Activated naive CD8-positive, alpha-beta T cell treated with anti-CD3 and anti-CD28 coated beads for 36 hours (primary cell): ENCODE measurements at regions not wholly inside any gene's neighbourhood (a gene's known extent, or its start where the extent isn't known, plus 50 kb on each side); places are given as distances from the start of the nearest gene placed in this dataset.
"Not testable (repeated sequence)": the region's sequence is repeated elsewhere in the genome, so short reads cannot be mapped to it uniquely, and the experiment has no call there.

Experiments used
- DNase-seq: peaks from one replicate; pipeline ENCODE4 v3.0.0; 2021
- H3K27ac Mint-ChIP-seq: one replicate; pipeline ENCODE4 v1.8.0; 2022; ENCODE audit warnings: mild to moderate bottlenecking, moderate library complexity, mixed read lengths
- H3K27me3 Mint-ChIP-seq: one replicate; pipeline ENCODE4 v1.8.0; 2022; ENCODE audit warnings: mild to moderate bottlenecking, mixed read lengths
- H3K36me3 Mint-ChIP-seq: one replicate; pipeline ENCODE4 v1.8.0; 2021; ENCODE audit warnings: mild to moderate bottlenecking, mixed read lengths
- H3K4me1 Mint-ChIP-seq: one replicate; pipeline ENCODE4 v1.8.0; 2021; ENCODE audit warnings: mixed read lengths
- H3K4me3 Mint-ChIP-seq: one replicate; pipeline ENCODE4 v1.8.0; 2022; ENCODE audit warnings: mild to moderate bottlenecking, moderate library complexity, mixed read lengths
- H3K9me3 Mint-ChIP-seq: one replicate; pipeline ENCODE4 v1.8.0; 2022; ENCODE audit warnings: mixed read lengths

- DNase-seq, H3K9me3 Mint-ChIP-seq, H3K4me3 Mint-ChIP-seq, H3K27ac Mint-ChIP-seq, H3K27me3 Mint-ChIP-seq, H3K4me1 Mint-ChIP-seq, H3K36me3 Mint-ChIP-seq: not testable (repeated sequence)
Observed at GRCh38 chr9:75690551-75690950, 199.9 kb upstream of the PCSK5 start.

- H3K27me3 Mint-ChIP-seq = no peaks in the 10 kb centered on the region
- peaks cover 4% of the 10 kb centered on the region for H3K4me1 Mint-ChIP-seq
- H3K27ac Mint-ChIP-seq = no peak overlapping the region
- no peaks in the 10 kb centered on the region for H3K36me3 Mint-ChIP-seq
- DNase-seq = no peak
- H3K9me3 Mint-ChIP-seq = no peaks in the 10 kb centered on the region
- H3K4me3 Mint-ChIP-seq = no peak overlapping the region
Observed at GRCh38 chr9:75691408-75691807, 199.1 kb upstream of the PCSK5 start.

- no peaks in the 10 kb centered on the region for H3K36me3 Mint-ChIP-seq
- no peaks in the 10 kb centered on the region for H3K27me3 Mint-ChIP-seq
- no peak for DNase-seq
- no peaks in the 10 kb centered on the region for H3K9me3 Mint-ChIP-seq
- no peak overlapping the region for H3K27ac Mint-ChIP-seq
- H3K4me1 Mint-ChIP-seq = peaks cover 4% of the 10 kb centered on the region
- H3K4me3 Mint-ChIP-seq = no peak overlapping the region
Observed at GRCh38 chr9:75692309-75692708, 198.2 kb upstream of the PCSK5 start.

DNA sequence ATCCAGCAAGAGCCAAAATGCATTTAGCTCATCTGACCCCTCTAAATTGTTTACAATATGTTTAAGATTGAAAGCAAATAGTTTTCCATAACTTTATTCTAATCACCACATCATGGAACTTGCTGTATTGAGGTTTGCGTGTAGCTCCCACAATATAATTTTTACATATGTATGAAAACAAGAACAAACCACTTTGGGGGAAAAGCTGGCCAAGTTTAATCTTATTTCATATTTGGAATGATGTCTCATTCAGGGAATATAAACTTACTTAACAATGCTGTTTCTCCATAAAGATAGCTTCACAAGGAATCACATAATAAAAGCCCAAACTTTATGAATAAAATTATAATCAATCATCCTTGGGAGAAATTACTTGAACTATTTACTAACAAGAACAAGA lies 194.6 kb upstream of the PCSK5 start:
- H3K9me3 Mint-ChIP-seq = no peaks in the 10 kb centered on the region

GRCh38 chr9:75699017-75699416 lies 191.5 kb upstream of the PCSK5 start:
- no peak for DNase-seq
- Mint-ChIP-seq H3K9me3 (peaks cover 4% of the 10 kb centered on the region), H3K27me3 (no peaks in the 10 kb centered on the region), H3K4me1 (no peaks in the 10 kb centered on the region), H3K4me3 (no peak overlapping the region), H3K27ac (no peak overlapping the region), H3K36me3 (no peaks in the 10 kb centered on the region)

More for the DNA sequence above, 194.6 kb upstream of the PCSK5 start:
- Mint-ChIP-seq H3K27me3 (no peaks in the 10 kb centered on the region), H3K27ac (no peak overlapping the region), H3K4me3 (no peak overlapping the region), H3K4me1 (peaks cover 4% of the 10 kb centered on the region), H3K36me3 (no peaks in the 10 kb centered on the region)
- DNase-seq = no peak

DNA sequence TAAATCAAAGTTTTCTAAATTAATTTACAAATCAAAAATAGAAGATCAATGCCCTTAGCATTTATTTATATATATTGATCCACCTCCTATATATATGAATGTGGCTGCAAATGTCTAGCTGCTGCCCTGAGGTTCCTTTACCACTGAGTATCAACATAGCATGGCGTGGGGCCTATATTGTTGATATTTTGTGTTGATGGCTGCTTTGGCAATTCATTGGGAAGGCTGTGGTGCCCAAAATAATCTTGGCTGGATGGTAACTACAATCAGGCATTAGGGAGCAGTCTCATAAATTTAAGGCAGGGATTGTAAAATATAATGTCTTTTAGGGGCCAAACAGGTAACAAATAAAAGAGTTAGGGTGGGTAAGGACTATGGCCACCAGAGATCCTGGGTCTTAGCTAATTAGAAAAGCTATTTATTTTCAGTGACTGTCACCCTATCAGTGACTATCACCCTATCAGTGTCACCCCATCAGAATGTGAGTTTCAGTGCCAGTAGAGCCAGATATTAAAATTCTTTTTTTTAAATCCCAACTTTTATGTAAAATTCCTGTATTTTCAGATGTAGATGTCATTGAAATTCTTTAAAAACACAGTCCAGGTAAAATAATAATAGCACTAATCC lies 190.7 kb upstream of the PCSK5 start:
- Mint-ChIP-seq H3K36me3 (no peaks in the 10 kb centered on the region), H3K27me3 (no peaks in the 10 kb centered on the region), H3K4me3 (no peak overlapping the region), H3K4me1 (no peaks in the 10 kb centered on the region), H3K27ac (no peak overlapping the region), H3K9me3 (peaks cover 4% of the 10 kb centered on the region)
- no peak for DNase-seq

DNA sequence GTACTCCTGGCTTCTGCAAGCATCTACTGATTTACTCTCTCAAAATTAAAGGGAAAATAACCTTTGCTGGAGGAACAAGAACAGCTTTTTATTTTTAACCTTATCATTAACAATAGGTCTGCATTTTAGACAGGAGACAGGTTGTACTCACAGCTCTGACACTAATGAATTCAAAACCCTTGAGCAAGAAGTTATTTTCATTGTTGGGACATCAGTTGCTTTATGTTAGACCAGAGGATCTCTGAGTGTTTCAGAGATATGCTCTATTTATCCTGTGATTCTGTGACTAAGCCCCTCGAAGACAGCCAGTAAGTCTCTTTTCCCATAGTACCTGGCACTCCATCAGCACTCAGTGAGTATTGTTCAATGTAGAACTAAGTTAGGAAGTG lies 190.2 kb upstream of the PCSK5 start:
- no peak for DNase-seq
- H3K27me3 Mint-ChIP-seq = no peaks in the 10 kb centered on the region
- no peak overlapping the region for H3K27ac Mint-ChIP-seq
- no peak overlapping the region for H3K4me3 Mint-ChIP-seq
- H3K36me3 Mint-ChIP-seq = no peaks in the 10 kb centered on the region
- peaks cover 4% of the 10 kb centered on the region for H3K9me3 Mint-ChIP-seq
- H3K4me1 Mint-ChIP-seq = no peaks in the 10 kb centered on the region

DNA sequence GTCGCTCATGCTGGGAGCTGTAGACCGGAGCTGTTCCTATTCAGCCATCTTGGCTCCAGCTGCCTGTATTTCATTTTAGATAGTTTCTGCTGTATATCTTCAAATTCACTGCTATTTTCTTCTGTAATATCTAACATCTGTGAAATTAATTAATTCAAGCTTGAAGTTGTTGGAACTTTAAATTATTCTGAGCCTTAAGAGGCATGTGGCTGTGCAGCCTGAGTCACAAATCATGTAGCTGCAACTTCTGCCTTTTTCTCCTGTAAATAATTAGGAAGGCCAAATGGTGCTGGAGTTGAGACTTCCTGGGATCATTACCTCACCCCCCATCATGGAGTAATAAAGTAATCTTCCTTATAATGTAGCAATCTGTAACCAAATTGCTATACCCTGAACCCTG lies 183.3 kb upstream of the PCSK5 start:
- no peak for DNase-seq
- Mint-ChIP-seq H3K4me3 (no peak overlapping the region), H3K27me3 (peaks cover 7% of the 10 kb centered on the region), H3K27ac (no peak overlapping the region), H3K36me3 (no peaks in the 10 kb centered on the region), H3K4me1 (no peaks in the 10 kb centered on the region), H3K9me3 (peaks cover 4% of the 10 kb centered on the region)

- Mint-ChIP-seq H3K4me1 (no peaks in the 10 kb centered on the region), H3K27me3 (peaks cover 7% of the 10 kb centered on the region), H3K4me3 (no peak overlapping the region), H3K9me3 (no peaks in the 10 kb centered on the region), H3K36me3 (no peaks in the 10 kb centered on the region), H3K27ac (no peak overlapping the region)
- DNase-seq = no peak
Observed at GRCh38 chr9:75709698-75710097, 180.8 kb upstream of the PCSK5 start.

GRCh38 chr9:75712700-75713099 lies 177.8 kb upstream of the PCSK5 start:
- no peaks in the 10 kb centered on the region for H3K4me1 Mint-ChIP-seq
- H3K4me3 Mint-ChIP-seq = no peak overlapping the region
- DNase-seq = no peak
- H3K36me3 Mint-ChIP-seq = no peaks in the 10 kb centered on the region
- H3K27me3 Mint-ChIP-seq = peaks cover 7% of the 10 kb centered on the region
- no peaks in the 10 kb centered on the region for H3K9me3 Mint-ChIP-seq
- H3K27ac Mint-ChIP-seq = no peak overlapping the region

GRCh38 chr9:75713335-75713734 lies 177.1 kb upstream of the PCSK5 start:
- Mint-ChIP-seq H3K9me3 (no peaks in the 10 kb centered on the region), H3K27me3 (peaks cover 7% of the 10 kb centered on the region), H3K36me3 (no peaks in the 10 kb centered on the region), H3K4me3 (no peak overlapping the region), H3K27ac (no peak overlapping the region), H3K4me1 (no peaks in the 10 kb centered on the region)
- DNase-seq = no peak

- Mint-ChIP-seq H3K4me3 (no peak overlapping the region), H3K27ac (no peak overlapping the region), H3K36me3 (no peaks in the 10 kb centered on the region), H3K9me3 (no peaks in the 10 kb centered on the region), H3K27me3 (peaks cover 9% of the 10 kb centered on the region), H3K4me1 (no peaks in the 10 kb centered on the region)
- DNase-seq = no peak
Observed at GRCh38 chr9:75715360-75715759, 175.1 kb upstream of the PCSK5 start.

DNA sequence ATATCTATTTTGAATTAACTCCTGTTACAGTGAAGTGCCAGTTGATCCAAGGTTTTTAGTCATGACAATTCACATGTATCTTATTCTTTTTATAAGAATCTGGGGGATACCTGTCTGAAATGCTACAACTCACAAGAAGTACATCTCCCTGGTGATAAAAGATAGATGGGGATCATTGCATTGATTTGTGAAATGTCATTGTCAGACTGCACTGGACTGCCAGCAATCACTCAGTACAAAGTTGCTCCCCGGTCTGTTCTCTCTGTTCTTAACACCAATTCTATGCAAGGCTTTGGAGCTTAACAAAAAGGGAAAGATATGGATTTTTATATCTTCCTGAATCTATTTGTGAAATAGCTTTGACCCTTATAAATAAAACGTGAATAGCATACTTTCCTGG lies 171.8 kb upstream of the PCSK5 start:
- DNase-seq = no peak
- Mint-ChIP-seq H3K27ac (no peak overlapping the region), H3K27me3 (peaks cover 6% of the 10 kb centered on the region), H3K9me3 (no peaks in the 10 kb centered on the region), H3K4me3 (no peak overlapping the region), H3K36me3 (no peaks in the 10 kb centered on the region), H3K4me1 (no peaks in the 10 kb centered on the region)

GRCh38 chr9:75728391-75728790 lies 162.1 kb upstream of the PCSK5 start:
- Mint-ChIP-seq H3K4me3 (no peak overlapping the region), H3K4me1 (no peaks in the 10 kb centered on the region), H3K36me3 (no peaks in the 10 kb centered on the region), H3K27ac (no peak overlapping the region), H3K27me3 (peaks cover 3% of the 10 kb centered on the region), H3K9me3 (no peaks in the 10 kb centered on the region)
- no peak for DNase-seq

- Mint-ChIP-seq H3K4me3 (no peak overlapping the region), H3K27ac (no peak overlapping the region), H3K27me3 (peaks cover 24% of the 10 kb centered on the region), H3K9me3 (no peaks in the 10 kb centered on the region), H3K4me1 (no peaks in the 10 kb centered on the region), H3K36me3 (no peaks in the 10 kb centered on the region)
- no peak for DNase-seq
Observed at GRCh38 chr9:75734802-75735201, 155.7 kb upstream of the PCSK5 start.

GRCh38 chr9:75739884-75740611 lies 150.4 kb upstream of the PCSK5 start:
- Mint-ChIP-seq H3K27me3 (peaks cover 33% of the 10 kb centered on the region), H3K4me1 (no peaks in the 10 kb centered on the region), H3K36me3 (no peaks in the 10 kb centered on the region), H3K4me3 (no peak overlapping the region), H3K27ac (no peak overlapping the region), H3K9me3 (peaks cover 3% of the 10 kb centered on the region)
- no peak for DNase-seq
